Esophagus (tissue), 2 donors: ENCODE measurements at regions not wholly inside any gene's neighbourhood (a gene's known extent, or its start where the extent isn't known, plus 50 kb on each side); places are given as distances from the start of the nearest gene placed in this dataset.

Source experiments
- H3K27ac ChIP-seq, 2 donors: one replicate each; pipeline ENCODE4 v1.5.1; 2013; ENCODE audit warnings: low read depth in 2 of 2, mild to moderate bottlenecking in 2 of 2, inconsistent platforms in 1 of 2, low read length in 1 of 2, moderate library complexity in 1 of 2
- H3K27me3 ChIP-seq, 2 donors: one replicate each; pipeline ENCODE4 v1.6.1; 2013; ENCODE audit warnings: low read length in 2 of 2, control low read depth in 1 of 2, mild to moderate bottlenecking in 1 of 2; ENCODE audit not compliant: insufficient read depth in 2 of 2, control insufficient read depth in 1 of 2
- H3K36me3 ChIP-seq, 2 donors: one replicate each; pipeline ENCODE4 v1.6.1; 2013; ENCODE audit warnings: low read length in 1 of 2; ENCODE audit not compliant: control insufficient read depth in 2 of 2, insufficient read depth in 2 of 2
- H3K4me1 ChIP-seq, 2 donors: one replicate each; pipeline ENCODE4 v1.6.1; 2013; ENCODE audit warnings: low read length in 1 of 2; ENCODE audit not compliant: control insufficient read depth in 2 of 2, insufficient read depth in 2 of 2
- H3K4me3 ChIP-seq, 2 donors: one replicate each; pipeline ENCODE4 v1.5.1; 2013; ENCODE audit warnings: low read length in 2 of 2, mild to moderate bottlenecking in 2 of 2, low read depth in 1 of 2, moderate library complexity in 1 of 2
- H3K9me3 ChIP-seq, 2 donors: one replicate each; pipeline ENCODE4 v1.6.1; 2013; ENCODE audit warnings: mild to moderate bottlenecking in 2 of 2, low read depth in 1 of 2, low read length in 1 of 2, moderate library complexity in 1 of 2; ENCODE audit not compliant: control insufficient read depth in 2 of 2, insufficient read depth in 1 of 2
- WGBS, 2 donors: extraction: QIAGEN DNeasy Blood & Tissue Kit; methylation state at CpG; one replicate each; pipeline ENCODE4 v1.1.7; 2013; 5-methylcytosine and 5-hydroxymethylcytosine counted together
- donor health status: healthy with polysubstance abuse.
- donor health status: Bipolar disorder and iron deficiency.

DNA sequence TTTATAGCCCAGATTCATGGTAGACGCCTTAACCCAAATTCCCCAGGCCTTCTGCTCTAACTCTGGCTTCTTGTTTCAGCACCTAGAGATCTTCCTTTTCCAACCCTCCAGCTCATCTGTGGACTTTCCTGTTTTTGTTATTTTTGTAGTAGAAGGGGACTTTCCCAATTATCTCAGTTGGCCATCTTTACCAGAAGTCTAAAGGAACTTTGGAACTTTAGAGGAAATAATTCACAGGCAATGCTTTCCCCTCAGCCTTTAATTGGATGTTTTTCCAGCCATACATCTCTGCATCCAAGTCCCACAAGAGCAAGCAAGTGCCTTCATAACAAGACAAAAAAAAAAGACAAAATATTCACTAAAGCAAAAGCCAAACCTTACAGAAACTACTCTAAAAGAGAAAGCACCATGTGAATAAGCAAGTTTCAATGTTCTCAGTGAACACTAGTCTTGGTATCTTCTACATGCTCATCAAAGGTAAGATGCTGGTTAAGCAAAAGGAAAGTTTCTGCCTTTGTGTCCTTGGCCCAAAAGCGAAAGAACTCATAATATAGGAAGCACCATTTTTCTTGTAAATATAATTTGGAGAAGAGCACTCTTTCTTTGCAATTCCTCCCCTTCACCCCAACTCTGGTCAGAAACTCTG, 377.3 kb downstream of the SETD4 start:
- Histone ChIP-seq H3K36me3 (no peaks in the 10 kb centered on the region), H3K4me1 (no peaks in the 10 kb centered on the region), H3K27me3 (no peaks in the 10 kb centered on the region), H3K4me3 (no peak overlapping the region), H3K27ac (no peak overlapping the region), H3K9me3 (no peaks in the 10 kb centered on the region)
- WGBS, 2 donors, result 88% methylated on average over 2 of the region's 2 CpGs

DNA sequence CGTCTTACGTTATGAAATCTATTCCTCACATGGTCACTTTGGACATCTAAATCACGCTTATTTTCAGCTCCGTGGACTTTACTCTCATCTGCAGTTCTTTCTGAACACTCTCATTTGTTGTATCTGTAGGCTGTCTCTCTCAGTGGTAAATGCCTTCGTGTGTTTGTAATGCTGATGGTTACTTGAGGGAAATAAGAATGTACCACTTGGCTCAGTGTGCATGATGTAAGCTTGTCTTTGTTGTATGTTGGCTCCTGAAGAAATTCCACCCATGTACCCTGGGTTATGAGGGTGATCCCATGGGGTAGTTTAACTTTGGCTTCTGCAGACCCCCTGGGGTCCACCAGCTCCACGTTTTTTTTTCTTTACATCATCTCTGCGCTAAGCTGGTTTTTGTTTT, 378.4 kb downstream of the SETD4 start:
- Histone ChIP-seq H3K9me3 (no peaks in the 10 kb centered on the region), H3K4me1 (peaks cover 0 to 2% of the 10 kb centered on the region in 2 donors), H3K27ac (no peak overlapping the region), H3K36me3 (no peaks in the 10 kb centered on the region), H3K27me3 (no peaks in the 10 kb centered on the region), H3K4me3 (no peak overlapping the region)
- 85 to 86% methylated on average over 7 of the region's 7 CpGs for WGBS, 2 donors

DNA sequence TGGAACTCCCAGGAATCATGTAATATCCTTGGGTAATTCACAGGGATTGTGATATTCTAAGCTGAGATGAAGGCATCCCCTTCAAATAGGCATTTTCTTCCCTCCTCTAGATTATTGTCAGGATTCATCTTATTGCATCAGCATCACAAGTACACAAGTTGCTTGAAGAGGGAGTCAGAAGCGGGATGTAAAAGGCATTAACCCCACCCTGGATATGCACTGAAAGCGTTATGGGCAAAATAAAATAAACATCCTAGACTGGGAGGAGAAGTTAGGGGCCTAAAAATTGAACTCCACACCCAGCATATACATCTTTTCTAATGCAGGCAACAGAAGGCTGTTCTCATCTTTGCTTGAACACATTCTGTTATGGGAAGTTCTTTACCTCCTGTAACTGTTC, 381.2 kb downstream of the SETD4 start:
- Histone ChIP-seq H3K4me1 (peaks cover 0 to 2% of the 10 kb centered on the region in 2 donors), H3K27ac (no peak overlapping the region), H3K9me3 (no peaks in the 10 kb centered on the region), H3K4me3 (no peak overlapping the region), H3K27me3 (no peaks in the 10 kb centered on the region), H3K36me3 (no peaks in the 10 kb centered on the region)
- WGBS, 2 donors, result 83 to 84% methylated on average over 2 of the region's 2 CpGs

- H3K4me3 ChIP-seq, result no peak overlapping the region
Observed at GRCh38 chr21:35678393-35678792, 381.9 kb downstream of the SETD4 start.

DNA sequence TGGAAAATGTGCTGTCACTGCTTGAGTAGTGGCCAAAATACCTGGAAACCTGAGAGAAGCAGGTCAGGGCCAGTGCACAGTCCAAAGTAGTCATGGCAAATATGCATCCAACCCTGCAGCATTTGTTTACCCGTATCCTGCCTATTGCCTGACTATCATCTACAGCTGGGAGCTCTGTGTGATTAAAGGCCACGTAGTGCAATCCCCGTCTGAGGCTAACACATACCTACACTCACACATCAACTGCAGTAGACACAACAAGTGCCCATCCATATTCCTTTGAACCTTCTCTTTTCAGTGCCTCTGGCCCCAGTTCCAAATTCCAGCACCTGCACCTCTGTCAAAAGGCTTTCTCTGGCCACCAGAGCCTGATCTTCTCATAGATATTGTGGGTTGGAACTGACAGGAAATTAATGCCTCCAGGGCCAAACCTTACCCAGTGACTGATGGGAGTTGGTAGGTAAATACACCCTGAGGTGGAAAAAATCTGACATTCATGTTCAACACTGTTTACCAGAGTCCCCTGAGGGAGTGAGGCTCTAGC, 383.0 kb downstream of the SETD4 start:
- Histone ChIP-seq H3K27ac (no peak overlapping the region), H3K4me1 (peaks cover 0 to 2% of the 10 kb centered on the region in 2 donors), H3K27me3 (no peaks in the 10 kb centered on the region), H3K4me3 (no peak overlapping the region), H3K9me3 (no peaks in the 10 kb centered on the region), H3K36me3 (no peaks in the 10 kb centered on the region)
- 51 to 79% methylated on average over 3 of the region's 3 CpGs for WGBS, 2 donors

More at GRCh38 chr21:35678393-35678792, 381.9 kb downstream of the SETD4 start:
- WGBS, 2 donors, result 85% methylated on average over 1 of the region's 1 CpG
- H3K27ac ChIP-seq, result no peak overlapping the region
- H3K9me3 ChIP-seq, result no peaks in the 10 kb centered on the region
- peaks cover 0 to 2% of the 10 kb centered on the region in 2 donors for H3K4me1 ChIP-seq
- H3K27me3 ChIP-seq, result no peaks in the 10 kb centered on the region
- no peaks in the 10 kb centered on the region for H3K36me3 ChIP-seq

- Histone ChIP-seq H3K27me3 (no peaks in the 10 kb centered on the region), H3K9me3 (no peaks in the 10 kb centered on the region), H3K27ac (no peak overlapping the region), H3K4me3 (no peak overlapping the region), H3K36me3 (no peaks in the 10 kb centered on the region), H3K4me1 (peaks cover 0 to 2% of the 10 kb centered on the region in 2 donors)
- 57 to 62% methylated on average over 7 of the region's 7 CpGs for WGBS, 2 donors
Observed at GRCh38 chr21:35674895-35675470, 385.3 kb downstream of the SETD4 start.

DNA sequence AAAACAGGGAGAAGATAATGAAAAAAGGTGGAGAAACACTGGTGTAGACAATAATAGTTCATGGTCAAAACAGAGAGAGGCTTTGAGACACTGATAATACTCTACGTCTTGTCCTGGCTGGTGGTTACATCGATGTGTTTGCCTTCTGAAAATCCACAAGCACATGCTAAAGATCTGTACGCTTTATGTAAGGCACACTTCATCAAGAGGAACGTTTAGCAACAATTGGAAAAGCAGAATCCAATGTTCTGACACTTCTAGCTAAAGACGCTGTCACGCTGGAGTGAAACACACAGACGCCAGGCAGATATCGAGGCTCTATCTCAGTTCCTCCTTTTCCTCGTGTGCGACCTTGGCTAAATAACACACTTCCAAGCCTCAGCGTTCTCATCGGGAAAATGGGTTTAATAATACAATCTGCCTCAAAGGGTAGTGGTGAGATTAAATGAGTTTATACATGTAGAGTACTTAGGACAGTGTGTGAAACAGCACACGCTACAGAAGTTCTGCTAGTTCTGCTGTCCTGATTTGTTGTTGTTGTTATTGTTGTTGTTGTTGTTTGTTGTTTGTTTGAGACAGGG, 386.1 kb downstream of the SETD4 start:
- 83 to 91% methylated on average over 13 of the region's 13 CpGs for WGBS, 2 donors
- H3K4me3 ChIP-seq, result no peak overlapping the region
- H3K4me1 ChIP-seq, result peaks cover 0 to 2% of the 10 kb centered on the region in 2 donors
- no peaks in the 10 kb centered on the region for H3K27me3 ChIP-seq
- no peak overlapping the region for H3K27ac ChIP-seq
- no peaks in the 10 kb centered on the region for H3K36me3 ChIP-seq
- H3K9me3 ChIP-seq, result no peaks in the 10 kb centered on the region

DNA sequence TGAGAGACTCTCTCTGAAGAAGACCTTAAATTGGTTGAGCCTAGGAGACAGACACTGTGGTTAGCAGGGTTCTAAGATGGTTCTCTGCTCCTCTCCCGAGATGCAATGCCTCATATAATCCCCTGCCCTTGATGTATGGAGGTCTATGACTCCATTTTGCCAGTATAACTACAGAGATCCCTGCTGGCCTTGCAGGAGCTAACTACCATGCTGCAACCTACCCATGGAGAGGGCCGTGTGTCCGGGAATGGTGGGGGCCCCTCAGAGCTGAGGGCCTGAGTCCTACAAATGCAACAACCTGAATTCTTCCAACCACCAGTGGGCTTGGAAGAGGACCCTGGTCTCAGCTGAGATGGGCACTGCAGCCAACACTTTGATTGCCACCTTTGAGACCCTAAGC, 388.0 kb downstream of the SETD4 start:
- no peaks in the 10 kb centered on the region for H3K9me3 ChIP-seq
- no peaks in the 10 kb centered on the region for H3K4me1 ChIP-seq
- H3K4me3 ChIP-seq, result no peak overlapping the region
- 89 to 94% methylated on average over 3 of the region's 3 CpGs for WGBS, 2 donors
- no peaks in the 10 kb centered on the region for H3K27me3 ChIP-seq
- no peaks in the 10 kb centered on the region for H3K36me3 ChIP-seq
- no peak overlapping the region for H3K27ac ChIP-seq

DNA sequence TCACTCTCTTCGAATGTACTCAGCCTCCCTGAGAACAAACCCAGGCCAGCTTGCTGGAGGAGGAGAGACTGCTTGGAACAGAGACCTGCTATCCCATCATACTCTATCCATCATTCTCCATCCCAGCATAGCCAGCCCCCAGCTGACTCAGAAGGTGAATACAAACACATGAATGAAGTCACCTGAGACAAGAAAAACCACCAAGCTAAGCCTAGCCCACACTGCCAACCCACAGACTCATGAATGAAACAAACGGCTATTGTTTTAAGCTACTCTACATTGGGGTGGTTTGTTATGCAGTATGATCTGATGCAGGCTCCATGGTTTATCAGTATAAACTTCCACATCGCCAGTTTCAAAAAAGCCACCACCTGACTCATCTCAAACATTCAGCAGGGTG, 395.6 kb downstream of the SETD4 start:
- Histone ChIP-seq H3K9me3 (no peaks in the 10 kb centered on the region), H3K27ac (no peak overlapping the region), H3K4me1 (no peaks in the 10 kb centered on the region), H3K27me3 (no peaks in the 10 kb centered on the region), H3K4me3 (no peak overlapping the region), H3K36me3 (no peaks in the 10 kb centered on the region)
- 65 to 74% methylated on average over 3 of the region's 3 CpGs for WGBS, 2 donors
